HG03025 (cell line): ENCODE measurements at regions not wholly inside any gene's neighbourhood (a gene's known extent, or its start where the extent isn't known, plus 50 kb on each side); places are given as distances from the start of the nearest gene placed in this dataset.

Experiments
- ATAC-seq: cut with Tn5 transposase; IDR thresholded peaks from one replicate; pipeline ENCODE4 v1.9.1; 2021; ENCODE audit warnings: mild to moderate bottlenecking, moderate library complexity; ENCODE audit not compliant: unreplicated experiment, low FRiP score

- ATAC-seq, result peak; percentile 83
Observed at GRCh38 chr5:100479079-100479688, 56.0 kb upstream of the FAM174A start.

DNA sequence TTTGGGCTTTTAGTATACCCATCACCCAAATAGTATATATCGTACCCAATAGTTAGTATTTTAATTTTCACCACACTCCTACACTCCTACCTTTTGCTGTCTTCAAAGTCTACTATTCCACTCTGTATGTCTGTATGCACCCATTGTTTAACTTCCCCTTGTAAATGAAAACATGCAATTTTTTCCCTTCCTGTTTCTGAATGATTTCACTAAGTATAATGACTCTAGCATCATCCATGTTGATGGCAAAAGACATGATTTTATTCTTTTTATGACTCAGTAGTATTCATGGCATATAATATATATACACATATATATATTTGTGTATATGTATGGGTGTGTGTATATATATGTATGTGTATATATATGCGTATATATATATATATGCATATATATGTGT lies 63.1 kb upstream of the FAM174A start:
- no peak for ATAC-seq

DNA sequence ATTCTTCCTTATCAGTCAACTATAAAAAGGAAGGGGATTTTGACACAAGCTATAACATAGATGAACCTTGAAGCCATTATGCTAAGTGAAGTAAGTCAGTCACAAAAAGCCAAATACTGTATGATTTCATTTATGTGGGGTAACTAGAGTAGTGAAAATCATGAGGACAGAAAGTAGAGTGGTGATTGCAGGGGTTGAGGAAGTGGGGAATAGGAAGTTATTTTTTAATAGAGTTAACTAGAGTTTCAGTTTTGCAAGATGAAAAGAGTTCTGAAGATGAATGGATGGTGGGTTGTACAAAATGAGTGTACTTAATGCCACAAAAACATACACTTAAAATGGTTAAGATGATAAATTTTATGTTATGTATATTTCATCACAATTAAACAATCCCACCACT lies 65.4 kb upstream of the FAM174A start:
- peak; percentile 74 for ATAC-seq

DNA sequence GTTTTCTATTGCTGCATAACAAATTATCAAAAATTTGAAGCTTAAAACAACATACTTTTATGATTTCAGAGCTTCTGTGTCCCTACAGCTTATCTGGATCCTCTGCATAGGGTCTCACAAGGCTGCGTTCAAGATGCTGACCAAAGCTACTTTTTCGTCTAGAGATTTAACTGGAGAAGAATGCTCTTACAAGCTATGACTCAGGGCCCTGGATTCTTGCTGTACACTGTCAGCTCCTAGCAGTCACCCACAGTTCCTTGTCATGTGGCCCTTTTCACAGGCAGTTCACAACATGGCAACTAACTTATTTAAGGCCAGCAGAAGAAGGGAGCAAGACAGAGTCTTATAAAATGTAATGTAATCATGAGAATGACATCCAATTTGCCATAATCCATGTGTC lies 70.8 kb upstream of the FAM174A start:
- no peak for ATAC-seq

DNA sequence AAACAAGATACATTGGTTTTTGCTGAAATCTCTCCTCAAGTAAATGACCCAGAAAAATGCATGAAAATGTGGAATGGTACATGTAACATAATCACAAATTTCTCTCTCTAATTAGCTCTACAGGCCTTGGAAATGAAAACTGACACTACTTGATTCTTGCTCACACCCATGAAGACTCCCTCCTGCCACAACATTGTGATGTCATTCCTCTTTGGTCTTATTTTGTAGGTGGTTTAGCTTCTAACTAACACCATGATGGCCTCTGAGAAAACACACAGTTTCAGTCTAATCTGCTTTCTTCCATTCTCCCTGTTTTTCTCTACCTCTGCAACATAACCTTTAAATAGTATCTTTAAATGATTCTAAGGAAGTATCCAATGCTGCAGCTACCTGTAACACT lies 78.6 kb upstream of the FAM174A start:
- no peak for ATAC-seq

GRCh38 chr5:100452126-100452525 lies 83.0 kb upstream of the FAM174A start:
- no peak for ATAC-seq

- no peak for ATAC-seq
Observed at GRCh38 chr5:100448111-100448528, 87.1 kb upstream of the FAM174A start.

- ATAC-seq, result no peak
Observed at GRCh38 chr5:100446879-100447430, 88.2 kb upstream of the FAM174A start.

DNA sequence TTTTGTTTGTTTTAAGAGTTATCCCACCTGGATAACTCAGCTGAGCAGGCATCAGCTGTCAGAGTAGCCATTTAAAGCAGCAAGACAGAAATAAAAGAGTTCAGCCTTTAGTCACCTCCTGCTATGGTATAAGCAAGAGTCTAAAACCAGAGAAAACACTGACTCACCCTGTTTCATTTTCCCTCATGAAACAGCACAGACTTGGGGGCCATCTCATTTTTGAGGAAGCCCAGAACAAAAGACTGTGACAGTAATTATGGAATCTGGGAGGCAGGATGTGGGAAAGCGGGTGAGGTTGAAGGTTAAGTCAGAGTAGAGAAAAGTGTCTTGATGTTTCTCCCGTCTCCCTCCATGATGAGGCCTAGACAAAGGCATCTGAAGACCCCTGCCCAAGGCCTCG lies 90.2 kb upstream of the FAM174A start:
- no peak for ATAC-seq

GRCh38 chr5:100434815-100435214 lies 100.4 kb upstream of the FAM174A start:
- ATAC-seq, result no peak

- no peak for ATAC-seq
Observed at GRCh38 chr5:100432741-100433140, 102.4 kb upstream of the FAM174A start.

DNA sequence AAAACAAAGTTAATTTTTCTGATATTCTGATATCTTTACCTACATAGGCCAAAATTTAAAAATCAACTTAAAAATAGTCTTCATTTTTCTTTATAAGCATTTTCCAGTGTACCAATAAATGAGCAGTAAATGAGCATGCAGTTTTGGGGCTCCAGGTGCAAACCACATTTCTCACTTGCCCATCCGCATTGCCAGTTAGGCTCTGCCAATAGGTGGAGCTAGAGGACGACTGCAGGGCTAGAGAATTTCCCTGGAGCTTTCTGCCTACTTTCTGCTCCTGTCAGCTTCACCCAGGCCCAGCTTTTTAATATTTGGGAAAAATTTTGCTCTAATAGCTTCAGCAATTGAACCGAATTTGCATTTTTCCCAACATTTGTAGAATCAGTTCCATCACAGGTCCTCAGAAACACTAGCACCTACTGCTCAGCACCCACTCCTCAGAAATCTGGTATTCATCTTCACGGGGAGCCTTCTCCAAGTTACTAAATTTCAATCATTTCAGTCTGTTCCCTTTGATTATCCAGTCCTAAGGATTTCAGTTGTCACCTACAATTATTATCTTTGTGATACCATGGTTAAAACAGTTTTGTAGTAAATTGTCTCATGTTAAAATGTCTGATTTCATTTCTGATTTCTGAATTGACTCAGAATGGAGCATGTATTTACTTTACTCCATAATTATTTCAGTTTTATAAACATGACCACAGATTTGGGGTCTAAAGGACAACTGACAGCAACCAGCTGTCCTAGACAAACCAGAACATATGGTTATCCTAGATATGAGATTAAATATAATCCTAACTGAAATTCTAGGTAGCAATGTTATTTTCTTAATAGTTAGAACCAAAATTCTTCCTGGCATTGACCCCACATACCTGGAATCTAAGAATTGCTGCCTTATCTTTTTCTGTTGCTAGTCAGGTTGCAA lies 104.6 kb upstream of the FAM174A start:
- ATAC-seq, result peak; percentile 94

GRCh38 chr5:100424787-100425186 lies 110.4 kb upstream of the FAM174A start:
- no peak for ATAC-seq

DNA sequence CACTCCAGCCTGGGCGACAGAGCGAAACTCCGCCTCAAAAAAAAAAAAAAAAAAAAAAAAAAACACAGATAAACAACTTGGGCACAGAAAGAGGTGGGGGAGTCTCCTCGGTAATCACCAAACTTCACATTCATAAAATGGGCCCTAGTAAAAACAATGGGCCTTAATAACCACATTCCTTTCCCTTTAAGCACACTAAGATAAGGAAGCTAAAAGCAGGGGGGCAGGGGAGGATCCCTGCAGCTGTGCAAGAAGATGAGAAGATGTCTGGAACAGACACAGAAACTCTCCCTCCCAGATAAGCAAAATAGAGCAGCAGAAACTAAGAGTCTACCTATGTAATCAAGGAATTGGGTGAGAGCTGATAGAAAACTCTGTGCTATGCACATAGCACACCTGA lies 111.2 kb upstream of the FAM174A start:
- ATAC-seq, result no peak

- no peak for ATAC-seq
Observed at GRCh38 chr5:100423330-100423729, 111.8 kb upstream of the FAM174A start.

DNA sequence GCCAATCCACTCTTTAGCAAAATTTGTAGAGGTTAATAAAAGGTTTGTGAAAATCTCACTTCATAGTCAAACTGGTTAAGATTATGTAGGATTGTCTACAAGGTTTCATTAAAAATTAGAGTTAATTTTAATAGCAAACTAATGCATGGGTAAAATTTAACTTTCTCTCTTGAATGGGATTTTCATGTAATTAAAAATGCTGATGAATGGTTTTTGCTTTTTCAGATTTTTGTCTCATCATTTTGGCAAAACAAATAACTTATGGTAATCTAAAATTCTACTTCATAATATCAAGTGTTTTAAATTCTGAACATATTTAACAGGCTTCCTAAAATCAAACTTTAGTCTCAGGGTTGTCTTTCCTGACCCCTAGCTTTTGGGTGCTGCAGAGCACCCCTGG lies 113.8 kb upstream of the FAM174A start:
- no peak for ATAC-seq

DNA sequence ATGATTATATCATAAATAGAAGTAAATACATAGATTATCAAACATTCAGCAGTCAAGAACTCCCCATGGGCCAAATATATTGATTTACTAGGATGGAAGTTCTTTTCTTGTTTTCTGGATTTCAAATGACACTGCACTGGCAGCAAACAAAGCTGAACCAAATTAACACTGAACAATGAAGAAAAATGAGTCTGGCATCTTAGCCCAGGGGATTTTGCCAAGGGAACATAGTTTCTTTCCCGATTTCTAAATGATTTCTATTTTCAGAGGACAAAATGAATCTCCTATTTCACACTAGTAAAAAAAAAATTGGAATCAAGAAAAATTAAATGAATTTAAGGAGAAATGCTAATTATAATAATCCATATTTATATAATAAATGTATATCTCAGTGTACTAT lies 116.9 kb upstream of the FAM174A start:
- ATAC-seq, result no peak

DNA sequence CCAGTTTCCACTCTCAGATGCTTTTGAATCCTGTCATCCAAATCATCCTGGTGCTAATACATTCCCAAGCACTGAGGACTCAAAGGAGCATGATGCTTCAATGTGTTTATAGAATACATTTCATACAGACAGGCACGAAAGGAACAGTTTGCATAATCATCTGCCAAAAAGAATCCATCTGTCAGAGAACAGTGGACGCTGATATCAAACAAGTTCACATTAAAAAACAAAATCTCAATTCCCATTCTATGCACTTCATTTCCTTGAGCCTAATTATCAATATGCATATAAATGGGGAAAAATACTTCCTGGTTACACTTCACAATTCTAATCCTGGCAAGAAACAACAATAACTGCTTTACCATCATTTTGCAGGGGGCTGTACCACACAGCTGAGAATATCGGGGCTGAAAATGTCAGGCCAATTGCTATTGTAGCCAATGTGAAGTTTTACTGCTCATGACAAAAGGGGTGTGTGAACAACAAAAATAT lies 125.5 kb upstream of the FAM174A start:
- no peak for ATAC-seq

DNA sequence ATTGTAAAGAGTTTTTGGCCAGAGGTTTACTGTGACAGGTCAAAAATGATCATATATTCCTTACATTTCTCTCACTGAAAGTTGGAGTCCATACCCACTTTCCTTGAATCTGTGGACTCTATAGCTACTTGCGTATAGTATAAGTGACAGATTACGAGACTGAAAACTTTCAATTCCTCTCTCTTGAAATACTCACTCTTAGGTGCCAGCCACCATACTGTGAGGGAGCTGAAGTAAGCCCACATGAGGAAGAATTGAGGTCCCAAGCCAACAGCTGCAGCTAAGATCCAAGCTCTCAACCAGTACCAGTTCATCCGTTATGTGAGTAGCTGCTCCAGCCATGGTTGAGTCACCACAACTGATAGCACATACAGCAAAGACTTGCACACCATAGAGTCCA lies 128.1 kb upstream of the FAM174A start:
- ATAC-seq, result no peak

- ATAC-seq, result no peak
Observed at GRCh38 chr5:100406640-100407039, 128.5 kb upstream of the FAM174A start.

DNA sequence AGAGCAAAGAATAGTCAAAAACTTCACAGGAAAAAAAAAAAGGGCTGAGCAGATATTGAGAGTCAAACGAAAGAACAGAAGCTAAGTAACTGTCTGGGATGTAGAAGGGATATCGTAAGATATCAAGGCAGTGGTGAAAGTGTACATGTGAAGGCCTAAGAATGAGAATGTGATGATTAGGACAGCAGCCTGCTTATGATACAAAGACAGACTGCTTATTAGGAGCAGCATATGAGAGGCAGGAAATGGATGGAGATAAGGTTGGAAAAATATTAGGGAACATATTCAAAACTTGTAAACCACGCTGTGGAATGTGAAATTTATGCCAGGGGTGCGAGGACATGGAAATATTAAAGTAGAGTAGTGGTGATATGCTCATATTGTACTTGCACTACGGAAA lies 133.1 kb upstream of the FAM174A start:
- ATAC-seq, result no peak

DNA sequence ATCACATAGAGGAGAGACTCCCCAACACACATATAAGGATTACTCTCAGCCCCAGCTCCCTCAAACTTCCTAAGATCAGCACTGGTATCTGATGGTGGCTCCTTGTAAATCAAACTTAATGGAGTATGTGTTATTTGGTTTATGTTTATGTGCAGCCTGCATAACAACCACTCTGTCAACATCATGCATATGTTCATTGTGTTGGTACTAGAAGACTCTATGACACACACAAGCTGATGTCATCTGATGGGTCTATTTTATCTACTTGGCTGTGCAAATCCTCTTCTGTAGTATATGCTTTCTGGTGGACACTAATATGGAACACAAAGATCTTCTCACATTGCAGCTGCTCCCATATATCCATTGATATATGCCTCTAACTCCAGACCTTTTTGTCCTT lies 134.0 kb upstream of the FAM174A start:
- no peak for ATAC-seq
